ENCODE measurements at regions not wholly inside any gene's neighbourhood (a gene's known extent, or its start where the extent isn't known, plus 50 kb on each side); places are given as distances from the start of the nearest gene placed in this dataset.
"Not testable (repeated sequence)": the region's sequence is repeated elsewhere in the genome, so short reads cannot be mapped to it uniquely, and the experiment has no call there.

DNA sequence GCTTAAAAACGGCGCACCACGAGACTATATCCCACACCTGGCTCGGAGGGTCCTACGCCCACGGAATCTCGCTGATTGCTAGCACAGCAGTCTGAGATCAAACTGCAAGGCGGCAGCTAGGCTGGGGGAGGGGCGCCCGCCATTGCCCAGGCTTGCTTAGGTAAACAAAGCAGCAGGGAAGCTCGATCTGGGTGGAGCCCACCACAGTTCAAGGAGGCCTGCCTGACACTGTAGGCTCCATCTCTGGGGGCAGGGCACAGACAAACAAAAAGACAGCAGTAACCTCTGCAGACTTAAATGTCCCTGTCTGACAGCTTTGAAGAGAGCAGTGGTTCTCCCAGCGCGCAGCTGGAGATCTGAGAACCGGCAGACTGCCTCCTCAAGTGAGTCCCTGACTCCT, 675.7 kb downstream of the SLITRK6 start:
- not testable (repeated sequence) for TF ChIP-seq POLR2AphosphoS5 (IDR thresholded peaks at IDR 0.05; ENCODE audit: borderline replicate concordance, low read depth, low read length); FOXP2 (optimal IDR thresholded peaks at IDR 0.05; ENCODE audit: control extremely low read depth, extremely low read length, insufficient read depth); EZH2 (IDR thresholded peaks at IDR 0.05)
